HG02840 (cell line): ENCODE measurements at regions not wholly inside any gene's neighbourhood (a gene's known extent, or its start where the extent isn't known, plus 50 kb on each side); places are given as distances from the start of the nearest gene placed in this dataset.
"Not testable (repeated sequence)": the region's sequence is repeated elsewhere in the genome, so short reads cannot be mapped to it uniquely, and the experiment has no call there.

Experiments used
- ATAC-seq: cut with Tn5 transposase; IDR thresholded peaks from one replicate; pipeline ENCODE4 v1.9.1; 2021; ENCODE audit warnings: mild to moderate bottlenecking, moderate library complexity, moderate number of reproducible peaks; ENCODE audit not compliant: unreplicated experiment, low FRiP score

GRCh38 chr9:104980039-104980654, 52.2 kb upstream of the ABCA1 start:
- no peak for ATAC-seq

GRCh38 chr9:104981543-104982129, 53.7 kb upstream of the ABCA1 start:
- ATAC-seq = no peak

- no peak for ATAC-seq
These were observed 54.6 kb upstream of the ABCA1 start for GRCh38 chr9:104982543-104982942.

GRCh38 chr9:104983491-104983890, 55.5 kb upstream of the ABCA1 start:
- ATAC-seq = no peak

GRCh38 chr9:104984121-104984520, 56.2 kb upstream of the ABCA1 start:
- no peak for ATAC-seq

GRCh38 chr9:104984542-104984941, 56.6 kb upstream of the ABCA1 start:
- ATAC-seq = no peak

GRCh38 chr9:104984948-104985347, 57.0 kb upstream of the ABCA1 start:
- no peak for ATAC-seq

- ATAC-seq = no peak
These were observed 58.1 kb upstream of the ABCA1 start for GRCh38 chr9:104986096-104986495.

- ATAC-seq = no peak
These were observed 59.8 kb upstream of the ABCA1 start for GRCh38 chr9:104987743-104988142.

- no peak for ATAC-seq
These were observed 60.6 kb upstream of the ABCA1 start for GRCh38 chr9:104988539-104988938.

GRCh38 chr9:104991144-104991953, 63.4 kb upstream of the ABCA1 start:
- ATAC-seq = peak; percentile 80

GRCh38 chr9:104992659-104993058, 64.7 kb upstream of the ABCA1 start:
- no peak for ATAC-seq

- no peak for ATAC-seq
These were observed 65.5 kb upstream of the ABCA1 start for GRCh38 chr9:104993291-104993963.

- no peak for ATAC-seq
These were observed 69.6 kb upstream of the ABCA1 start for GRCh38 chr9:104997536-104997935.

GRCh38 chr9:104999136-104999535, 71.2 kb upstream of the ABCA1 start:
- ATAC-seq = no peak

- not testable (repeated sequence) for ATAC-seq
These were observed 72.6 kb upstream of the ABCA1 start for GRCh38 chr9:105000529-105000928.

- no peak for ATAC-seq
These were observed 76.6 kb upstream of the ABCA1 start for GRCh38 chr9:105004466-105005090.

- ATAC-seq = no peak
These were observed 77.2 kb upstream of the ABCA1 start for GRCh38 chr9:105005186-105005585.

GRCh38 chr9:105006514-105006913, 78.6 kb upstream of the ABCA1 start:
- no peak for ATAC-seq

GRCh38 chr9:105007143-105007542, 79.2 kb upstream of the ABCA1 start:
- no peak for ATAC-seq

GRCh38 chr9:105010089-105010488, 82.1 kb upstream of the ABCA1 start:
- ATAC-seq = not testable (repeated sequence)
